Activated naive CD8-positive, alpha-beta T cell treated with anti-CD3 and anti-CD28 coated beads for 36 hours (primary cell): ENCODE measurements at regions not wholly inside any gene's neighbourhood (a gene's known extent, or its start where the extent isn't known, plus 50 kb on each side); places are given as distances from the start of the nearest gene placed in this dataset.
"Not testable (repeated sequence)": the region's sequence is repeated elsewhere in the genome, so short reads cannot be mapped to it uniquely, and the experiment has no call there.

Source experiments
- DNase-seq: peaks from one replicate; pipeline ENCODE4 v3.0.0; 2021
- H3K27ac Mint-ChIP-seq: one replicate; pipeline ENCODE4 v1.8.0; 2022; ENCODE audit warnings: mild to moderate bottlenecking, moderate library complexity, mixed read lengths
- H3K27me3 Mint-ChIP-seq: one replicate; pipeline ENCODE4 v1.8.0; 2022; ENCODE audit warnings: mild to moderate bottlenecking, mixed read lengths
- H3K36me3 Mint-ChIP-seq: one replicate; pipeline ENCODE4 v1.8.0; 2021; ENCODE audit warnings: mild to moderate bottlenecking, mixed read lengths
- H3K4me1 Mint-ChIP-seq: one replicate; pipeline ENCODE4 v1.8.0; 2021; ENCODE audit warnings: mixed read lengths
- H3K4me3 Mint-ChIP-seq: one replicate; pipeline ENCODE4 v1.8.0; 2022; ENCODE audit warnings: mild to moderate bottlenecking, moderate library complexity, mixed read lengths
- H3K9me3 Mint-ChIP-seq: one replicate; pipeline ENCODE4 v1.8.0; 2022; ENCODE audit warnings: mixed read lengths

GRCh38 chr13:31591642-31592233, 147.6 kb upstream of the RXFP2 start:
- Mint-ChIP-seq H3K4me3 (no peak overlapping the region), H3K4me1 (no peaks in the 10 kb centered on the region), H3K36me3 (no peaks in the 10 kb centered on the region), H3K9me3 (no peaks in the 10 kb centered on the region), H3K27me3 (peaks cover 4% of the 10 kb centered on the region), H3K27ac (no peak overlapping the region)
- DNase-seq = no peak

DNA sequence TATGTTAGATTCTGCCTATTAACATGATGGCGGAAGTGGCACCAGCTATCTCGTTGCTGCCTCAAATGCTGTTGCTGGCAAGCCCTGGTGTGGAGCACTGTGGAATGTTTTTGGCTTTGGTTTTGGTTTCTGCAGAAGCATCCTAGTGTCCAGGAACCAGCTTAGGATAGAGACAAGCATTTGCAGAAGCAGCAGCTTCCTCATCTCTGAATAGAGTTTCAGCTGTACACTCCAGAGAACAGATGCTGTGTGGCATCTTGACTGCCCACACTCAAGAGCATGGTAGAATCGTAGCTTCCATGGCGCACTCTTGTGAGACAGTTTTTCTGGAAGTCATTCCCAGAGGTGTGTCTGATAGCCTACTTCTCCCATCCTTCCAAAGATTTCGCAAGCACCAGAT, 145.3 kb upstream of the RXFP2 start:
- Mint-ChIP-seq H3K27ac (no peak overlapping the region), H3K4me1 (no peaks in the 10 kb centered on the region), H3K27me3 (peaks cover 4% of the 10 kb centered on the region), H3K36me3 (no peaks in the 10 kb centered on the region), H3K4me3 (no peak overlapping the region), H3K9me3 (no peaks in the 10 kb centered on the region)
- no peak for DNase-seq

GRCh38 chr13:31595563-31595962, 143.8 kb upstream of the RXFP2 start:
- Mint-ChIP-seq H3K4me1 (no peaks in the 10 kb centered on the region), H3K36me3 (no peaks in the 10 kb centered on the region), H3K9me3 (no peaks in the 10 kb centered on the region), H3K27ac (no peak overlapping the region), H3K4me3 (no peak overlapping the region), H3K27me3 (peaks cover 4% of the 10 kb centered on the region)
- DNase-seq = no peak

- H3K27ac Mint-ChIP-seq = no peak overlapping the region
- no peaks in the 10 kb centered on the region for H3K4me1 Mint-ChIP-seq
- no peak overlapping the region for H3K4me3 Mint-ChIP-seq
- H3K27me3 Mint-ChIP-seq = no peaks in the 10 kb centered on the region
- no peaks in the 10 kb centered on the region for H3K36me3 Mint-ChIP-seq
- no peaks in the 10 kb centered on the region for H3K9me3 Mint-ChIP-seq
- DNase-seq = no peak
Measured at GRCh38 chr13:31598990-31599389, 140.3 kb upstream of the RXFP2 start.

- peaks cover 1% of the 10 kb centered on the region for H3K9me3 Mint-ChIP-seq
- H3K36me3 Mint-ChIP-seq = no peaks in the 10 kb centered on the region
- DNase-seq = no peak
- no peaks in the 10 kb centered on the region for H3K27me3 Mint-ChIP-seq
- H3K4me3 Mint-ChIP-seq = no peak overlapping the region
- H3K4me1 Mint-ChIP-seq = no peaks in the 10 kb centered on the region
- H3K27ac Mint-ChIP-seq = no peak overlapping the region
Measured at GRCh38 chr13:31605076-31605860, 134.1 kb upstream of the RXFP2 start.

GRCh38 chr13:31607531-31607930, 131.8 kb upstream of the RXFP2 start:
- not testable (repeated sequence) for H3K4me3 Mint-ChIP-seq

GRCh38 chr13:31608780-31609179, 130.5 kb upstream of the RXFP2 start:
- H3K4me3 Mint-ChIP-seq, H3K9me3 Mint-ChIP-seq, H3K27ac Mint-ChIP-seq, H3K36me3 Mint-ChIP-seq, H3K4me1 Mint-ChIP-seq, DNase-seq, H3K27me3 Mint-ChIP-seq: not testable (repeated sequence)

More at GRCh38 chr13:31607531-31607930, 131.8 kb upstream of the RXFP2 start:
- H3K27me3 Mint-ChIP-seq, H3K36me3 Mint-ChIP-seq, H3K4me1 Mint-ChIP-seq, DNase-seq, H3K9me3 Mint-ChIP-seq, H3K27ac Mint-ChIP-seq: not testable (repeated sequence)

DNA sequence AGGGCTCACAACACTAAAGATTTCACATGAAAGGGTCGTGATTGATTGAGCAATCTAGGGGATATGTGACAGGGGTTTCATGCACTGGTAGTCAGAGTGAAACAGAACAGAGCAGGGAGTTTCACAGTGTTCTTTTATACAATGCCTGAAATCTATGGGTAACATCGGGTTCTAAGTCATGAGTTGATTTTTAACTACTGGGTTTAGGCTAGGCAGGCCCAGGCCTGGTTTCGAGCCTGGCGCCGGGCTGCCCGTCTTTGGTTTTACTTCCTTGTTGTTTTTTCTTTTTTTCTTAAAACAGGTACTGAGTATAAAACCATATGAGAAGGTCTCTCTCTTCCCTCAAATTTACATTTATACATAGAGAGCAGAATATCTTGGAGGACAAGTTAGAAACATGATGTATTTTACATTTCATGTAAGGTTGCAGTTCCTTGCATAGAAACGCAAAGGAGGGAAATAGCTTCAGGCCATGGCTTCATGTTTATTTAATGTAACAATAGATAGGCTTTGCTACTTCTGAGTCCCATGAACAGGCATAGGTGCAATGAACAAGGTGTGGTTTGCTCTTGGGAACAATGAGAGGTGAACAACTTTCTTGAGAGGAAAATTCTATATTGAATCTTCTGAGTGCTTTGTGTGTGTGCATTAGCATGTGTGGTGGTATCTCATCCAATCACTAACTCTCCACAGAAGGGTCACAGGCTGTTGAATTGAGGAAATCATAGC, 128.9 kb upstream of the RXFP2 start:
- Mint-ChIP-seq H3K27ac (no peak overlapping the region), H3K4me3 (no peak overlapping the region), H3K36me3 (no peaks in the 10 kb centered on the region), H3K27me3 (no peaks in the 10 kb centered on the region), H3K4me1 (no peaks in the 10 kb centered on the region), H3K9me3 (peaks cover 3% of the 10 kb centered on the region)
- no peak for DNase-seq

DNA sequence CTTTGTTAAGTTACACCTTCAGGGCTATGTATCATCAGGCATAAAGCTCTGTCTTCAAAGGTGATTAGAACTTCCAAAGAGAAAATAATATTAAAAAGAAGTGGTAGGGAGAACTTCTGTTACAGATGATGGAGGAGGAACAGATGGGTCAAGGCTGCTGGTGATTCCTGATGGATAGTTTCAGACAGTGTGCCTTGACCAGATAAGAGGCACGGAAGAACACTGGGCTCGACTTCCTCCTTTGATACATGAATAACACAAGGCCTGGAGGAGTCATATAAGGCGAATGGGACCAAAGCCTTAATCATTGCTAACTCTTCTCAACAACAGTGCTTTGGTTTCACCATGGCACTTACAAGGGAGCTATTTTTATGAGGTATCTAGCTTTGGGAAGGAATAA, 128.1 kb upstream of the RXFP2 start:
- no peak overlapping the region for H3K4me3 Mint-ChIP-seq
- no peaks in the 10 kb centered on the region for H3K4me1 Mint-ChIP-seq
- no peaks in the 10 kb centered on the region for H3K36me3 Mint-ChIP-seq
- no peak for DNase-seq
- H3K9me3 Mint-ChIP-seq = peaks cover 3% of the 10 kb centered on the region
- no peaks in the 10 kb centered on the region for H3K27me3 Mint-ChIP-seq
- no peak overlapping the region for H3K27ac Mint-ChIP-seq

DNA sequence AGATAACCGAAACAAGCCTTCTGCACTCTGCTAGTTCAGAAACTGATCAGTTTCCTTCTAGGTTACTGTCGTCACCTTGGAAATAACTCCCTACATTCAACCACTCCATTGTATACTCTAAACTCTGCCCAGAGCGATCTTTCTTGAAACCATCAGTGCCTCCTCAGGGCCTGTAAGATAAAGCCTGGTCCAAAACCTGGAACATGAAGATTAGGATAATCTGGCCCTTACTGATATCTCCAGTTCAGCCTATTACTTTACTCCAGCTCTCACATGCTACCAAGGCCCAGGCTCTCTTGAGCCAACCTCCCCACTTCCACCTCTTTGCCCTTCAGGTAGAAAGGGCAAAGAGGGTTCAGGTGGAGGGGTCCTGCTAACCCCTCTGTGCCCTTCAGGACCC, 125.3 kb upstream of the RXFP2 start:
- Mint-ChIP-seq H3K9me3 (peaks cover 3% of the 10 kb centered on the region), H3K4me3 (no peak overlapping the region), H3K27me3 (no peaks in the 10 kb centered on the region), H3K4me1 (no peaks in the 10 kb centered on the region), H3K36me3 (no peaks in the 10 kb centered on the region), H3K27ac (no peak overlapping the region)
- DNase-seq = no peak

DNA sequence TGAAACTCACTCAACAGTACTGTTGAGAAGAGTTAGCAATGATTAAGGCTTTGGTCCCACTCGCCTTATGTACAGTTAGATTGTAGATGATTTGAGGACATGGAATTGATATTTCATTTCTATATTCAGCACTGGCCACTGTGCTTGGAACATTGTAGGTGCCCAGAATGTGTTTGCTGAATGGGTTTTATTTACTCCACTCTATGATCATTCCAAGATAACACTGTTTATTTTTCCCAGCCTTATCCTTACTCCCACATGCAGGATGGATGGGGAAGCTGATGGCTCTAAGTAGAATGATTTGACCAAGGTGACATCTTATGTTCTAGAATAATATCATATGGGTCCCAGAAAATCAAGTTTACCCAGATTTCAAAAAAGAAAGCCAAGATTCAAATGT, 124.6 kb upstream of the RXFP2 start:
- H3K4me3 Mint-ChIP-seq = no peak overlapping the region
- peaks cover 3% of the 10 kb centered on the region for H3K9me3 Mint-ChIP-seq
- H3K27ac Mint-ChIP-seq = no peak overlapping the region
- no peaks in the 10 kb centered on the region for H3K4me1 Mint-ChIP-seq
- H3K27me3 Mint-ChIP-seq = no peaks in the 10 kb centered on the region
- no peaks in the 10 kb centered on the region for H3K36me3 Mint-ChIP-seq
- no peak for DNase-seq

DNA sequence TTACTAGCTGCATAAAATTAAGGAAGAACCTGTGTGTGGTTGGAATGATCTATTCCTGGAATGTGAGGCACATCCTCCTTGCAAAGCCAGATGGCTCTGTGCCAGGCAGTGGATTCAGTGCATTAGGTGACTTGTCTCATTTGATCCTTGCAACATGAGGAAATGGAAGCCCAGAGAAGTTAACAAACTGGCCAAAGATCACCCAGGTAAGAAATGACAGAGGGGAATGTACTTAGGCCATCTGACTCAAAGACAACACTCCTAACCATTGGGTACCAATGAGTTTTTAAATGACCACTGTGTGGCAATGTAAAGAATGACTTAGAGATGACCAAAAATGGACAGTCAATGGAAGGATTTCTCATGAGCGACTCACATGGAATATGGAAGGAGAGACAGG, 114.2 kb upstream of the RXFP2 start:
- H3K4me1 Mint-ChIP-seq = no peaks in the 10 kb centered on the region
- no peak overlapping the region for H3K4me3 Mint-ChIP-seq
- H3K27ac Mint-ChIP-seq = no peak overlapping the region
- H3K36me3 Mint-ChIP-seq = no peaks in the 10 kb centered on the region
- peaks cover 11% of the 10 kb centered on the region for H3K27me3 Mint-ChIP-seq
- H3K9me3 Mint-ChIP-seq = peaks cover 1% of the 10 kb centered on the region
- DNase-seq = no peak

GRCh38 chr13:31627097-31627845, 112.1 kb upstream of the RXFP2 start:
- DNase-seq = no peak
- Mint-ChIP-seq H3K27ac (no peak overlapping the region), H3K27me3 (peaks cover 11% of the 10 kb centered on the region), H3K9me3 (peaks cover 4% of the 10 kb centered on the region), H3K4me3 (no peak overlapping the region), H3K4me1 (no peaks in the 10 kb centered on the region), H3K36me3 (no peaks in the 10 kb centered on the region)

DNA sequence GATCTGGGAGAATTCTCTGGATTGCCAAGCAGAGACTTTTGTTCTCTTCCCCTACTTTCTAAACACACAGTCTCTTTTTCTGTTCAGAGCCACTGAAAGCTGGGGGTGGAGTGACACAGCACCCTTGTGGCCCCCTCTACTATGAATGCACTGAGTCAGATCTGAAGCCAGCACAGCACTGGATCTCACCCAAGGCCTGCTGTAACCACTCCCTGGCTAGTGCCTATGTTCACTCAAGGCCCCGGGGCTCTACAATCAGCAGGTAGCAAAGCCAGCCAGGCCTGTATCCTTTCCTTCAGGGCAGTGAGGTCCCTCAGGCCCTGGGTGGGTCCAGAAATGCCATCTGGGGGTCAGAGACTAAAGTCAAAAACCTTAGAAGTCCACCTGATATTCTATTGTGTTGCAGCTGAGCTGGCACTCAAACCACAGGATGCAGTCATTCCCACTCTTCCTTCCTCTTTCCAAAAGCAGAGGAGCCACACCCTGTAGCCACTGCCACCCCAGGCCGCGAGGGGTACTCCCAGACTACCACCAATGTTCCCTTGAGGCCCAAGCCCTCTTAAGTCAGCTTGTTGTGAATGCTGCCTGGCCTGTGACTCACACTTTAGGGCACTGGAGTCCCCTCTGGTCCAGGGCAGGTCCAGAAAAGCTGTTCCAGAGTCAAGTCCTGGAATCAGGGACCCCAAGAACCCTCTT, 110.1 kb upstream of the RXFP2 start:
- DNase-seq = no peak
- Mint-ChIP-seq H3K27me3 (peaks cover 11% of the 10 kb centered on the region), H3K4me1 (no peaks in the 10 kb centered on the region), H3K36me3 (no peaks in the 10 kb centered on the region), H3K9me3 (peaks cover 13% of the 10 kb centered on the region), H3K27ac (no peak overlapping the region), H3K4me3 (no peak overlapping the region)

DNA sequence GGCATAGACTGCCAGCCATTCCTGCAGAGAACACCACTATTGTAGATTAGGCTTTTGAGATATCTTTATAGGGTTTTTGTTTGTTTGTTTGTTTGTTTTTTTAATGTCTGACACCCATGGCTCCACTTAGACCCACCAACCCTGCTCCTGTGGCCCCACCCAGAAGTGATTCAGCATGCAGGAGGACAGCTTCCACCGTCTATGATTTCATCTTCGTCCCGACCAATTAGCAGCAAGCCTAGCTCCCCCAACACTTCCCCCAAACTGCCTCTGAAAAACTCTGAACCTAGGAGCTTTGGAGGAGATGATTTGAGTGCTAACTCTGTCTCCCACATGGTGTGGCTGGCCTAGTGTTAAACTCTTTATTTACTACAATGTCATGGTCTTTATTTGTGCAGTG, 108.3 kb upstream of the RXFP2 start:
- H3K36me3 Mint-ChIP-seq = no peaks in the 10 kb centered on the region
- no peak overlapping the region for H3K4me3 Mint-ChIP-seq
- no peaks in the 10 kb centered on the region for H3K4me1 Mint-ChIP-seq
- no peak overlapping the region for H3K27ac Mint-ChIP-seq
- peaks cover 23% of the 10 kb centered on the region for H3K9me3 Mint-ChIP-seq
- H3K27me3 Mint-ChIP-seq = peaks cover 4% of the 10 kb centered on the region
- DNase-seq = no peak
